Lower leg skin (tissue), 3 donors: ENCODE measurements at regions not wholly inside any gene's neighbourhood (a gene's known extent, or its start where the extent isn't known, plus 50 kb on each side); places are given as distances from the start of the nearest gene placed in this dataset.

Experiments used
- POLR2A ChIP-seq, 2 donors: fragments of 450-650 bp; IDR thresholded peaks; one replicate each; pipeline ENCODE4 v1.6.1; 2016 to 2017; ENCODE audit warnings: antibody characterized with exemption in 2 of 2, mild to moderate bottlenecking in 1 of 2, moderate library complexity in 1 of 2
- TF ChIP-seq, protein P1 (sequence below), 3 donors: fragments of 450-650 bp; IDR thresholded peaks; one replicate each; pipeline ENCODE4 v1.5.1; 2016; ENCODE audit warnings: antibody characterized with exemption in 3 of 3, mild to moderate bottlenecking in 3 of 3, moderate library complexity in 2 of 3

DNA sequence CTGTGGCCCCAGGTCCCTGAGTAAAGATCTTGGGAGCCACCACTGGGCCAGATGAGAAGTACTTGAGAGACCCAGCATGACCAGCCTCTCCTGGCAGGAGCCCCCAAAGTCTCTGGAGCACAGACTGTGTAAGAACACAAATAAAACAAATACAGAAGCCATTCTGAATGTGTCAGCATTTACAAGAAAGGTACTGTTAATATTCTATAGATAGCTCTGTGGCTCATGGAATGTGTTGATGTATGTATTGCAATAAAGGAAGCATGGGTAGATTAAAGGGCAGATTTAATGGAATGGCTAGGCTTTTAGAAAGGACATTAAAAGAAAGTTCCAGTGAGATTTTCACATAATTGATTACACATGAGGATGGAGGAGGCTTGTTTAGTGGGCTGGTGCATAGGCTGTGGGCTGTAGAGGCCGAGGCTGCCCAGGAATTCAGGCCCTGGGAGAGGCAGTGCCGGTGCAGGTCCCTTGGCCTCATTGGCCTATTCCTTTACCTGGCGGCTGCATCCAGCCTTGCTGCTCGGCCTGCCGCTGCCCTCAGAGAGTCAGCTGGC is 127.7 kb upstream of the DLX2 start:
- TF ChIP-seq, protein P1, sequence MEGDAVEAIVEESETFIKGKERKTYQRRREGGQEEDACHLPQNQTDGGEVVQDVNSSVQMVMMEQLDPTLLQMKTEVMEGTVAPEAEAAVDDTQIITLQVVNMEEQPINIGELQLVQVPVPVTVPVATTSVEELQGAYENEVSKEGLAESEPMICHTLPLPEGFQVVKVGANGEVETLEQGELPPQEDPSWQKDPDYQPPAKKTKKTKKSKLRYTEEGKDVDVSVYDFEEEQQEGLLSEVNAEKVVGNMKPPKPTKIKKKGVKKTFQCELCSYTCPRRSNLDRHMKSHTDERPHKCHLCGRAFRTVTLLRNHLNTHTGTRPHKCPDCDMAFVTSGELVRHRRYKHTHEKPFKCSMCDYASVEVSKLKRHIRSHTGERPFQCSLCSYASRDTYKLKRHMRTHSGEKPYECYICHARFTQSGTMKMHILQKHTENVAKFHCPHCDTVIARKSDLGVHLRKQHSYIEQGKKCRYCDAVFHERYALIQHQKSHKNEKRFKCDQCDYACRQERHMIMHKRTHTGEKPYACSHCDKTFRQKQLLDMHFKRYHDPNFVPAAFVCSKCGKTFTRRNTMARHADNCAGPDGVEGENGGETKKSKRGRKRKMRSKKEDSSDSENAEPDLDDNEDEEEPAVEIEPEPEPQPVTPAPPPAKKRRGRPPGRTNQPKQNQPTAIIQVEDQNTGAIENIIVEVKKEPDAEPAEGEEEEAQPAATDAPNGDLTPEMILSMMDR (IDR thresholded peaks at IDR 0.05), result no peak
- TF ChIP-seq POLR2A (IDR thresholded peaks at IDR 0.05), result no peak
